H1 (cell line): ENCODE measurements at regions not wholly inside any gene's neighbourhood (a gene's known extent, or its start where the extent isn't known, plus 50 kb on each side); places are given as distances from the start of the nearest gene placed in this dataset.
A peak's percentile ranks its signal among the peaks of the same experiment; 100 is the strongest.

Source experiments
- CTCF ChIA-PET: fragments of 300-600 bp; sonication (Branson Sonifier 250); formaldehyde crosslinking; loops from one replicate; lab custom pipeline; 2021; ENCODE audit not compliant: partially characterized antibody; lab: Charles Lee
- POLR2A ChIA-PET: fragments of 300-600 bp; sonication (Branson Sonifier 250); formaldehyde crosslinking; loops from one replicate; lab custom pipeline; 2021; ENCODE audit warnings: inconsistent platforms; ENCODE audit not compliant: partially characterized antibody; lab: Charles Lee
- DNase-seq, 2 experiments: peaks; one replicate each; pipeline versions ENCODE4 v3.0.0 to v3.0.0-alpha.2; 2010 to 2022; ENCODE audit warnings: low spot score in 2 of 2, low read depth in 1 of 2, mixed read lengths in 1 of 2
- FAIRE-seq: peaks from 2 replicates; lab custom pipeline; 2011; peaks lifted over from hg19 to GRCh38; lab: Jason Lieb, UNC
- H2AFZ ChIP-seq: 2 replicates; pipeline ENCODE4 v1.8.1; 2012; ENCODE audit warnings: low read length, inconsistent platforms
- H2AK5ac ChIP-seq: 2 replicates; pipeline ENCODE4 v1.6.1; 2013; ENCODE audit warnings: low read depth, low read length
- H2BK120ac ChIP-seq: replicated peaks from 2 replicates; pipeline ENCODE3; 2013; ENCODE audit warnings: low read depth, low read length, inconsistent platforms
- H2BK12ac ChIP-seq: 2 replicates; pipeline ENCODE4 v1.6.1; 2013; ENCODE audit warnings: low read depth, low read length
- H2BK15ac ChIP-seq: 2 replicates; pipeline ENCODE4 v1.6.1; 2013; ENCODE audit warnings: low read length
- H2BK20ac ChIP-seq: 2 replicates; pipeline ENCODE4 v1.6.1; 2013; ENCODE audit warnings: low read length
- H2BK5ac ChIP-seq: 2 replicates; pipeline ENCODE4 v1.6.1; 2013; ENCODE audit warnings: low read depth, low read length
- H3K14ac ChIP-seq: 2 replicates; pipeline ENCODE4 v1.6.1; 2013; ENCODE audit warnings: inconsistent platforms; ENCODE audit not compliant: insufficient read length
- H3K18ac ChIP-seq: 2 replicates; pipeline ENCODE4 v1.6.1; 2013; ENCODE audit warnings: low read length; ENCODE audit errors: extremely low read depth
- H3K23ac ChIP-seq: 2 replicates; pipeline ENCODE4 v1.6.1; 2013; ENCODE audit warnings: inconsistent platforms; ENCODE audit not compliant: insufficient read length
- H3K23me2 ChIP-seq: 2 replicates; pipeline ENCODE4 v1.6.1; 2013; ENCODE audit warnings: low read depth, low read length
- H3K27ac ChIP-seq: 2 replicates; pipeline ENCODE4 v1.6.1; 2011; ENCODE audit warnings: low read depth, low read length, inconsistent platforms
- H3K27me3 ChIP-seq, 4 experiments: replicated peaks in 1 of 4; 1 replicate in 1 of 4; 2 replicates in 3 of 4; pipeline versions ENCODE4 v1.6.1 to v1.8.1; 2011 to 2013; ENCODE audit warnings: low read length in 3 of 4, mild to moderate bottlenecking in 3 of 4, inconsistent platforms in 2 of 4, mixed read lengths in 2 of 4, moderate library complexity in 1 of 4; ENCODE audit not compliant: control insufficient read depth in 3 of 4, insufficient read depth in 3 of 4; ENCODE audit errors: extremely low read depth in 1 of 4
- H3K36me3 ChIP-seq, 4 experiments: 2 replicates each; pipeline versions ENCODE4 v1.6.1 to v1.8.1; 2011 to 2013; ENCODE audit warnings: mild to moderate bottlenecking in 4 of 4, low read length in 3 of 4, moderate library complexity in 2 of 4, control low read depth in 1 of 4, inconsistent platforms in 1 of 4; ENCODE audit not compliant: insufficient read depth in 4 of 4, control insufficient read depth in 2 of 4
- H3K4ac ChIP-seq: replicated peaks from 2 replicates; pipeline ENCODE3; 2013; ENCODE audit warnings: low read length, low read depth, mixed read lengths, inconsistent platforms; ENCODE audit not compliant: insufficient read length
- H3K4me1 ChIP-seq, 4 experiments: replicated peaks in 1 of 4; 1 replicate in 1 of 4; 2 replicates in 3 of 4; pipeline versions ENCODE4 v1.6.1 to v1.8.1; 2011 to 2013; ENCODE audit warnings: low read length in 3 of 4, inconsistent platforms in 2 of 4, mixed read lengths in 1 of 4; ENCODE audit not compliant: insufficient read depth in 4 of 4, control insufficient read depth in 3 of 4
- H3K4me2 ChIP-seq, 2 experiments: 2 replicates each; pipeline versions ENCODE4 v1.6.1 to v1.8.1; 2011 to 2013; ENCODE audit warnings: low read depth in 2 of 2, low read length in 2 of 2, control low read depth in 1 of 2, inconsistent platforms in 1 of 2, mild to moderate bottlenecking in 1 of 2; ENCODE audit not compliant: insufficient read depth in 1 of 2
- H3K4me3 ChIP-seq, 4 experiments: fragments of 200-600, 300-600 bp in 1 of 4; sonication (generic), shearing (Covaris generic), sonication (Bioruptor Twin) in 1 of 4; 2 replicates each; pipeline versions ENCODE4 v1.5.1 to v1.8.1; 2011 to 2016; ENCODE audit warnings: low read length in 4 of 4, low read depth in 3 of 4, control low read depth in 2 of 4, inconsistent platforms in 2 of 4, mild to moderate bottlenecking in 2 of 4, mixed read lengths in 1 of 4, moderate library complexity in 1 of 4; ENCODE audit not compliant: insufficient read depth in 2 of 4; ENCODE audit errors: extremely low read depth in 1 of 4
- H3K56ac ChIP-seq: replicated peaks from 2 replicates; pipeline ENCODE3; 2013; ENCODE audit warnings: low read depth, mild to moderate bottlenecking, mixed read lengths, low read length, inconsistent platforms; ENCODE audit not compliant: insufficient read length
- H3K79me1 ChIP-seq: 2 replicates; pipeline ENCODE4 v1.6.1; 2013; ENCODE audit warnings: low read depth, low read length, control low read depth
- H3K79me2 ChIP-seq, 2 experiments: 2 replicates each; pipeline versions ENCODE4 v1.6.1 to v1.8.1; 2012 to 2013; ENCODE audit warnings: low read length in 2 of 2, mild to moderate bottlenecking in 2 of 2, inconsistent platforms in 1 of 2; ENCODE audit not compliant: insufficient read depth in 2 of 2, control insufficient read depth in 1 of 2
- H3K9ac ChIP-seq, 4 experiments: replicated peaks in 1 of 4; 1 replicate in 1 of 4; 2 replicates in 3 of 4; pipeline versions ENCODE4 v1.6.1 to v1.8.1; 2011 to 2013; ENCODE audit warnings: low read depth in 3 of 4, low read length in 3 of 4, control low read depth in 2 of 4, mild to moderate bottlenecking in 2 of 4, moderate library complexity in 2 of 4, inconsistent platforms in 1 of 4; ENCODE audit errors: extremely low read depth in 1 of 4
- H3K9me3 ChIP-seq, 2 experiments: 2 replicates each; pipeline versions ENCODE4 v1.6.1 to v1.8.1; 2012 to 2013; ENCODE audit warnings: mild to moderate bottlenecking in 2 of 2, moderate library complexity in 2 of 2, control low read depth in 1 of 2, inconsistent platforms in 1 of 2, low read depth in 1 of 2, low read length in 1 of 2, mixed read lengths in 1 of 2; ENCODE audit not compliant: insufficient read depth in 2 of 2
- H4K20me1 ChIP-seq, 2 experiments: replicated peaks in 1 of 2; 2 replicates each; pipeline versions ENCODE3 to v1.8.1; 2011 to 2013; ENCODE audit warnings: inconsistent platforms in 2 of 2, low read length in 2 of 2, mild to moderate bottlenecking in 1 of 2; ENCODE audit not compliant: insufficient read depth in 2 of 2, control insufficient read depth in 1 of 2
- H4K5ac ChIP-seq: 2 replicates; pipeline ENCODE4 v1.6.1; 2013; ENCODE audit warnings: low read length, low read depth, mixed read lengths, inconsistent platforms; ENCODE audit not compliant: insufficient read length
- H4K8ac ChIP-seq: 2 replicates; pipeline ENCODE4 v1.8.0; 2013; ENCODE audit warnings: mild to moderate bottlenecking, moderate library complexity, low read length, inconsistent platforms; ENCODE audit not compliant: insufficient read depth; ENCODE audit errors: extremely low read depth
- H4K91ac ChIP-seq: replicated peaks from 2 replicates; pipeline ENCODE3; 2013; ENCODE audit warnings: low read length, mixed read lengths, inconsistent platforms; ENCODE audit not compliant: insufficient read length
- CHD2 ChIP-seq: IDR thresholded peaks from 2 replicates; pipeline ENCODE4 v1.6.1; 2012; ENCODE audit warnings: low read length, improper control_type of control experiment
- CREB1 ChIP-seq: IDR thresholded peaks from 2 replicates; pipeline ENCODE4 v1.6.1; 2012; ENCODE audit warnings: inconsistent platforms
- EZH2 ChIP-seq: fragments of 200-600 bp; sonication (generic); IDR thresholded peaks from 2 replicates; pipeline ENCODE4 v1.7.1; 2012; ENCODE audit warnings: low read depth, mild to moderate bottlenecking, moderate library complexity, low read length, inconsistent platforms; ENCODE audit not compliant: severe bottlenecking
- HDAC2 ChIP-seq, 2 experiments: fragments of 300-600 bp in 1 of 2; sonication (generic) in 1 of 2; IDR thresholded peaks; 2 replicates each; pipeline ENCODE4 v1.6.1; 2011 to 2012; ENCODE audit warnings: low read depth in 2 of 2, low read length in 2 of 2, mild to moderate bottlenecking in 2 of 2, moderate library complexity in 2 of 2, borderline replicate concordance in 1 of 2, inconsistent platforms in 1 of 2
- JUND ChIP-seq: IDR thresholded peaks from 2 replicates; pipeline ENCODE4 v1.6.1; 2011; ENCODE audit warnings: mild to moderate bottlenecking, improper control_type of control experiment, low read length
- KDM4A ChIP-seq: IDR thresholded peaks from one replicate; pipeline ENCODE4 v1.7.1; 2012; ENCODE audit warnings: low read depth, mild to moderate bottlenecking, moderate library complexity, low read length, inconsistent platforms; ENCODE audit not compliant: severe bottlenecking
- KDM5A ChIP-seq: fragments of 200-600 bp; IDR thresholded peaks from 2 replicates; pipeline ENCODE4 v1.7.1; 2012; ENCODE audit warnings: mild to moderate bottlenecking, low read length, inconsistent platforms, mixed read lengths
- POU5F1 ChIP-seq: IDR thresholded peaks from 2 replicates; pipeline ENCODE4 v1.6.1; 2011; ENCODE audit warnings: low read depth, mild to moderate bottlenecking, low read length, moderate library complexity
- RBBP5 ChIP-seq: IDR thresholded peaks from 2 replicates; pipeline ENCODE4 v1.7.1; 2012; ENCODE audit warnings: low read depth, mild to moderate bottlenecking, inconsistent platforms, low read length, moderate library complexity, borderline replicate concordance
- SP2 ChIP-seq: IDR thresholded peaks from 2 replicates; pipeline ENCODE4 v1.6.1; 2012; ENCODE audit warnings: mild to moderate bottlenecking, low read length, inconsistent platforms
- SRF ChIP-seq: IDR thresholded peaks from 2 replicates; pipeline ENCODE4 v1.6.1; 2011; ENCODE audit warnings: mild to moderate bottlenecking, low read depth, low read length, moderate library complexity
- TAF1 ChIP-seq: IDR thresholded peaks from 2 replicates; pipeline ENCODE4 v1.6.1; 2011; ENCODE audit warnings: mild to moderate bottlenecking, low read depth, low read length
- TAF7 ChIP-seq: optimal IDR thresholded peaks from 2 replicates; pipeline ENCODE3; 2011; ENCODE audit warnings: low read depth, mild to moderate bottlenecking, inconsistent platforms, low read length, moderate library complexity, borderline replicate concordance
- TEAD4 ChIP-seq: IDR thresholded peaks from 2 replicates; pipeline ENCODE4 v1.6.1; 2012; ENCODE audit warnings: low read depth, low read length, inconsistent platforms, mixed read lengths
- WGBS, 2 experiments: shearing (Covaris generic) in 1 of 2; methylation state at CpG; one replicate each; pipeline versions ENCODE4 v1.1.6 to v1.1.7; 2013 to 2015; ENCODE audit warnings: low lambda C conversion rate in 2 of 2, mixed read lengths in 2 of 2, inconsistent platforms in 1 of 2, low coverage in 1 of 2, missing lambda C conversion rate in 1 of 2; ENCODE audit not compliant: insufficient replicate concordance in 2 of 2, insufficient coverage in 1 of 2, insufficient read length in 1 of 2; ENCODE audit errors: extremely low coverage in 1 of 2, missing lambda C conversion rate in 1 of 2; 5-methylcytosine and 5-hydroxymethylcytosine counted together
- TF ChIP-seq, protein P1 (sequence below): IDR thresholded peaks from 2 replicates; pipeline ENCODE4 v1.6.1; 2012; ENCODE audit warnings: inconsistent platforms

DNA sequence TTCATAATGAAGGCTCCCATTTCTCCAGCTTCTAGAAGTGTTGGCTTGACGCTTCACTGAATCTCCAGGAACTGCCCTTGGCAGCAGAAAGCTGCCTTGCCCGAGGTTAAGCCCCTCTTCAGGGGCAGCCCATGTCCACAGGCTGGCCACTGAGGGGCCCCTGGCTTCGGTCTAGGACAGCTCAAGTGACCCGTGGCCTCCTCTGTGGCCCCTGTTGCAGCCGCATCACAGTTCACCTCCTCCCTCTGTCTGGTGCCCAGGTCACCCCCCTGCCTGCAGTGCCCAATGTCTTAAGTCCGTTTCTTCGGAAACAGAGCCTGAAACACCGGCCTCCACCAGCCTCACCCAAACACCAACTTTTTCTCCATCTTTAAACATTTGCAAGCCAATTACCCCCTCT is 279.2 kb upstream of the MKI67 start:
- TF ChIP-seq KDM5A (no peak), RBBP5 (no peak), SRF (no peak), KDM4A (no peak), TAF1 (no peak), SP2 (no peak), HDAC2 (IDR thresholded peaks at IDR 0.05; ENCODE audit: borderline replicate concordance in 1 of 2, low read depth in 2 of 2, low read length in 2 of 2) (no peak), CHD2 (no peak), JUND (no peak), POU5F1 (no peak), TAF7 (no peak), TEAD4 (no peak), CREB1 (no peak), EZH2 (no peak)
- TF ChIP-seq, protein P1, sequence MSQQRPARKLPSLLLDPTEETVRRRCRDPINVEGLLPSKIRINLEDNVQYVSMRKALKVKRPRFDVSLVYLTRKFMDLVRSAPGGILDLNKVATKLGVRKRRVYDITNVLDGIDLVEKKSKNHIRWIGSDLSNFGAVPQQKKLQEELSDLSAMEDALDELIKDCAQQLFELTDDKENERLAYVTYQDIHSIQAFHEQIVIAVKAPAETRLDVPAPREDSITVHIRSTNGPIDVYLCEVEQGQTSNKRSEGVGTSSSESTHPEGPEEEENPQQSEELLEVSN, result no peak
- Histone ChIP-seq H2AFZ (no peak overlapping the region), H4K91ac (no peak overlapping the region), H3K4me3 (no peak overlapping the region), H3K4me1 (no peaks in the 10 kb centered on the region), H2BK12ac (no peak overlapping the region), H3K79me2 (no peaks in the 10 kb centered on the region), H3K18ac (no peak overlapping the region), H3K27me3 (no peaks in the 10 kb centered on the region), H2AK5ac (no peak overlapping the region), H3K9me3 (peaks cover 0 to 8% of the 10 kb centered on the region in 2 experiments; a peak in 1 of 4 replicates), H2BK120ac (no peak overlapping the region), H2BK20ac (no peak overlapping the region), H3K79me1 (no peaks in the 10 kb centered on the region), H4K8ac (peak overlapping the region; percentile 25; the same call in 1 of the 2 replicates), H3K27ac (no peak overlapping the region), H3K56ac (no peak overlapping the region), H4K20me1 (no peaks in the 10 kb centered on the region), H3K14ac (no peak overlapping the region), H3K4me2 (no peak overlapping the region), H4K5ac (no peak overlapping the region), H3K23me2 (no peaks in the 10 kb centered on the region), H2BK5ac (no peak overlapping the region), H2BK15ac (no peak overlapping the region), H3K4ac (no peak overlapping the region), H3K9ac (no peak overlapping the region), H3K36me3 (no peaks in the 10 kb centered on the region), H3K23ac (no peak overlapping the region)
- DNase-seq (no peak), FAIRE-seq (no peak)
- ChIA-PET CTCF (no interaction called here), POLR2A (no interaction called here)
- WGBS, 2 experiments, result 73% methylated on average over 8 of the region's 8 CpGs; no CpG with 5 or more reads in 1 of the 2 experiments
